Choroid plexus epithelial cell (primary cell): ENCODE measurements at regions not wholly inside any gene's neighbourhood (a gene's known extent, or its start where the extent isn't known, plus 50 kb on each side); places are given as distances from the start of the nearest gene placed in this dataset.
A peak's percentile ranks its signal among the peaks of the same experiment; 100 is the strongest.

Experiments used
- DNase-seq: peaks from one replicate; pipeline ENCODE4 v3.0.0-alpha.2; 2010; ENCODE audit warnings: low read depth
- H3K4me3 ChIP-seq: 2 replicates; pipeline ENCODE4 v1.5.1; 2011; ENCODE audit warnings: low read depth, mild to moderate bottlenecking, control low read depth, low read length, moderate library complexity
- CTCF ChIP-seq: conservative IDR thresholded peaks from 2 replicates; pipeline ENCODE4 v1.5.1; 2011; ENCODE audit warnings: low read depth, mild to moderate bottlenecking, control low read depth, inconsistent platforms, low read length, moderate library complexity

GRCh38 chr4:110287130-110287529, 88.7 kb upstream of the ELOVL6 start:
- no peak overlapping the region for H3K4me3 ChIP-seq

GRCh38 chr4:110278127-110278526, 79.7 kb upstream of the ELOVL6 start:
- no peak overlapping the region for H3K4me3 ChIP-seq
- no peak for DNase-seq
- TF ChIP-seq CTCF: no peak

More at GRCh38 chr4:110287130-110287529, 88.7 kb upstream of the ELOVL6 start:
- no peak for TF ChIP-seq CTCF
- DNase-seq: peak; percentile 88

- TF ChIP-seq CTCF: no peak
- no peak overlapping the region for H3K4me3 ChIP-seq
- DNase-seq: peak; percentile 56
Measured at GRCh38 chr4:110275871-110276270, 77.5 kb upstream of the ELOVL6 start.

GRCh38 chr4:110271986-110272385, 73.6 kb upstream of the ELOVL6 start:
- H3K4me3 ChIP-seq: no peak overlapping the region
- no peak for DNase-seq
- no peak for TF ChIP-seq CTCF

- no peak for TF ChIP-seq CTCF
- peak; percentile 74 for DNase-seq
- H3K4me3 ChIP-seq: no peak overlapping the region
Measured at GRCh38 chr4:110270492-110271197, 72.2 kb upstream of the ELOVL6 start.

GRCh38 chr4:110268790-110269189, 70.4 kb upstream of the ELOVL6 start:
- no peak for TF ChIP-seq CTCF
- no peak overlapping the region for H3K4me3 ChIP-seq
- no peak for DNase-seq

- H3K4me3 ChIP-seq: no peak overlapping the region
- no peak for TF ChIP-seq CTCF
- no peak for DNase-seq
Measured at GRCh38 chr4:110268352-110268751, 69.9 kb upstream of the ELOVL6 start.
